NCI-H2196 (cell line): ENCODE measurements at regions not wholly inside any gene's neighbourhood (a gene's known extent, or its start where the extent isn't known, plus 50 kb on each side); places are given as distances from the start of the nearest gene placed in this dataset.
"Not testable (repeated sequence)": the region's sequence is repeated elsewhere in the genome, so short reads cannot be mapped to it uniquely, and the experiment has no call there.

Experiments
- DNase-seq: peaks from one replicate; lab custom pipeline; 2025; ENCODE audit not compliant: unreplicated experiment; lab: John Stamatoyannopoulos, UW

DNA sequence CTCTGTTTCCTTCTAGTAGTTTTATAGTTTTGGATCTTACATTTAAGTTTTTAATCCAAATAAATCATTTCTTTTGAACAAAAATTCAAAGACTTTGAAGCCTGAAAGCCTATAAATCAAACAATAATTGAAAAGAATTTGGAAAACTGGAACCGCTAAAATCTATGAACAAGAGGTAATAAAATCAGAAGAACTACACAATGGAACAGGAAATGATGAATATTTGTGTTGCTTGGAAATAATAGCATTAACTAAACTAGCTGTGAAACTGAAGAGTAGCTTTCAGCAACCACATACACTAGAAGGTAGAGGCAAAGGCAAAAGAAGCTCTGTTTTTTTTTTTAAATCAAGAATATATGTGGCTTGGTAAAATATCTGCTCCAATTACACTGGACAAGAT is 147.9 kb upstream of the ABI3BP start:
- no peak for DNase-seq

DNA sequence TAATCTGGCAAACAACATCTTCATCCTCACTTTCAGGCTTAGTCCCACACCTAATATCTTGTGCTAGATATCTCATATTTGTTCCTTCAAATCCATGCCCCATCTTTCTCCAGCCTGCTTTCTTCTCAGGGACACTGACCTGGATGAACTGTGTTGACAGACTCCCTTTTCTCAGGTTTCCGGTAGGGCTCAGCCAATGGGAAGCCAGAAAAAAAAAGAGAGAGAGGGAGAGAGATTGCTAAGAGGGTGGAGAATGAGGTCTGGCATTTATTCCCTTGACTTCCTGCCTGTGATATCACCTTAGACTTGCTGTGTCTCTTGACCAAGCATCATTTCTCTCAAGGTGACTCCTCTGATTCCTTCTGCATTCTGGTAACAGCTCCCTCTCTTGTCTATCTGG is 145.6 kb upstream of the ABI3BP start:
- DNase-seq, result no peak

DNA sequence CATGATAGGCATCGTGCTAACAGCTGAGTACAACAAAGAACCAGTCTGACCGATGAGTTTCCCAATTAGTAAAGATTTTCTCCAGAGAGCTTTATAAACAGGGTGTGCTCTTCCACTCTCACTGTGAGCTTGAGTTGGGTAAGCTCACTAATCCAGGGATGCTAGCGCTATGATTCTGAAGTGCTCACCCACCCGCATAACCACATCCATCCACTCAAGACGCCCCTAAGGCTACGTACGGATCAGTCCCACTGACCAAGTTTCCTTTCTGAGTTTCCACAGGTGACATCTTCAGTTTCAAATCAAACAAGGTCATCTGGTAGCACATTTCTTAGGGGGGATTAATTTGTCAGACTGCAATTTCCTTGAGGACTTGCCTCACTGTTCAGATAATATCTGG is 141.1 kb upstream of the ABI3BP start:
- DNase-seq, result no peak

DNA sequence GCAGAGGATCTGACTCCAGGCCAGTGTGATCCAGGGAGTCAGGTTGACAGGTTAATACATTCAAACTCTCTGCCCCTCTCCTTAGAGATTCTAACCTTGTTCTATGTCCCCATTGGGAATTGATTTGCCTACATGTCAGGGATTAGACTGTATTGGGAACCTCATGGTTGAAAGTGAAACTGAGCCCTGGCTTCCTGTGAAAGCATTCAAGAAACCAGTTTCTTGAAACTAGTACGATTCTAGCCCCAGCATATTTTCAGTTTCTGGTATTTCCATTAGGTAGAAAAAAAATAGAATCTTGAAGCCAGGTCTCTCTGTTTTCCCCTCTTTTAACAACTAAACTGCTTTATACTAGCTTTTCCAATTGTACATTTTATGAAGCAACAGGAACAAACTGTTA is 140.4 kb upstream of the ABI3BP start:
- DNase-seq, result no peak

DNA sequence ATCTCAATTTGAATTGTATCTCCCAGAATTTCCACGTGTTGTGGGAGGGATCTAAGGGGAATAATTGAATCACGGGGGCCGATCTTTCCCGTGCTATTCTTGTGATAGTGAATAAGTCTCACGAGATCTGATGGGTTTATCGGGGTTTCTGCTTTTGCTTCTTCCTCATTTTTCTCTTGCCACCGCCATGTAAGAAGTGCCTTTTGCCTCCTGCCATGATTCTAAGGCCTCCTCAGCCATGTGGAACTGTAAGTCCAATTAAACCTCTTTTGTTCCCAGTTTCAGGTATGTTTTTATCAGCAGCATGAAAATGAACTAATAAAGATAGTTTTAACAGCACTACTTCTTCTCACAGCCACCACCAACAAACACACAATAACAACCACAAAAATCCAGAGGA is 140.0 kb upstream of the ABI3BP start:
- DNase-seq, result not testable (repeated sequence)

DNA sequence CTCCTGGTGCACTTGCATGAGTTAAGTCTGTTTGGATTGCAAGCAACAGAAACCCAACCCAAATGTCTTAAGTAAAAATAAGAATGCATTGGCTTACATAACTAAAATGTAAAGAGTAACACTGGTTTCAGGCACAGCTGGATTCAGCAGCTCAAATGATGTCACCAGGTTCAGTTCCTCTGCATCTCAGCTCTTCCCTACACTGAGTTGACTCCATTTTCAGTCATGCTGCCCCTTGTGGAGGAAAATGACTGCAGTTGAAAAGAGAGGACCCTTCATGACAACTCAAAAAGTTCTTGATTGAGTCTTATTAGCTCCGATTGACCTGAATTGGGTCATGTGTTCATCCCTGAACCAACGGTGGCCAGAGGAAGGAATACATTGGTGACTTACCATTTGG is 138.5 kb upstream of the ABI3BP start:
- DNase-seq, result no peak

- DNase-seq, result no peak
Observed at GRCh38 chr3:101128786-101129185, 135.6 kb upstream of the ABI3BP start.

DNA sequence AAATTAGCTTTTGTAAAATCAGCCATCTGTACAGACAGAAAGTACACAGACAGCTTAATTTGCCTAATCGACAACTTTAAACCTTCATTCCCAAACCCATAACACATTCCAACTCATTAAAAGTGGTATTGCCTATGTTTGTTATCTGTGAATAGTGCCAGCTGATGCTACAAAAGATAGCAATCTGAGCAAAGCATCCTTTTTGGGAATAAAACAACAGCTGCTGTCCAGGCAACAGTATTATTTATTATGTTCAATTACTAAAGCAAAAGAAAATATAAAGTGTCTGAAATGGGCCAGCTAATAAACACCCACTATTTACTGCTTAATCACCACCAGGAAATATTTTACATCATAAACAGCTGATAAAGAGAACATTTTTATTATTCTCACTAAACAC is 134.8 kb upstream of the ABI3BP start:
- DNase-seq, result no peak

- DNase-seq, result no peak
Observed at GRCh38 chr3:101124125-101124524, 130.9 kb upstream of the ABI3BP start.

- DNase-seq, result no peak
Observed at GRCh38 chr3:101123081-101123480, 129.9 kb upstream of the ABI3BP start.

DNA sequence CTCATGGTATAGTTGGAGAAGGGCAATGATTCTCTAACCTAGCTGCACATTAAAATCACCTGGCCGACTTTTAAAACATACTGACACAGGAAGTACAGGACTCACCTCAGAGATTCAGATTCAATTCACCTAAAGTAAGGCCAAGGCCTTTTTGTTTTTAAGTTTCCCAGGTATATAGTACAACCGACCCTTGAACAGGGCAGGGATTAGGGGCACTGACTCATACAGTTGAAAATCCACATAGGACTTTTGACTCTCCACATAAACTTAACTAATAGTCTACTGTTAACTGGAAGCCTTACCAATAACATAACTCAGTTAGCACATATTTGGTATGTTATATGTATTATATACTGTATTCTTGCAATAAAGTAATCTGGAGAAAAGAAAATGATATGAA is 129.5 kb upstream of the ABI3BP start:
- no peak for DNase-seq

DNA sequence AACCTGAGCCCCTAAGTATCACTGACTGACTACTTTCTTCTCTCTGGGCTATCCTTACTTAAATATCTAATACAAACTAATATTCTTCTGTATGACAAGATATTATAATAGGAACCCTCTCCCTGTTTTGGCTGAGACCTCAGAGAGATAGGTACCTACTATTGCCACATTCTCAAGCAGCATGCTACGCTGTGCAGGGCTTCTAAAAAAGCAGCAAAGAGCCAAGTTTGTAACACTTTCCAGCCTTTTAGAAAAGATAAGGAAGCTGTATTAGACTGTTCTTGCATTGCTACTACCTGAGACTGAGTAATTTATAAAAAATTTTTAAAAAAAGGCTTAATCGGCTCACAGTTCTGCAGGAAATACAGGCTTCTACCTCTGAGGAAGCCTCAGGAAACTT is 126.8 kb upstream of the ABI3BP start:
- no peak for DNase-seq

- no peak for DNase-seq
Observed at GRCh38 chr3:101119535-101119934, 126.3 kb upstream of the ABI3BP start.

DNA sequence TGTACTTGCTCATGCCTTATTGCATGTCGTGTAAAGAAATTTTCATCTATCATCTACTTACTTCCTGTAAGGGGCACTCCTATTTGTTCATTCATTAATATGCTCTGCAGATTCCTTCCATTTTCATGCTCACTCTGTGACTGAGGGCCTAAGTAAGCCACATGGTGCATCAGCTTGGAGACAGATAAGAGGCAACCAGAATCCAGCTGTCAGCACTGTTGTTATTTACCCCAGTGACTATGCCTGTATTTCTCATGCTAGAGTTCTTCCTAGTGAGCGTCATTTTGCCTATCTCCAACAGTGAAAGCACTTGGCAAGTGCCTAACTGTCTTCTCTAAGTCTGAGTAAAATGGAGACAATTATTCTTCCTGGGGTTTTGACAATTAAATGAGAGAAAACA is 124.8 kb upstream of the ABI3BP start:
- DNase-seq, result no peak

DNA sequence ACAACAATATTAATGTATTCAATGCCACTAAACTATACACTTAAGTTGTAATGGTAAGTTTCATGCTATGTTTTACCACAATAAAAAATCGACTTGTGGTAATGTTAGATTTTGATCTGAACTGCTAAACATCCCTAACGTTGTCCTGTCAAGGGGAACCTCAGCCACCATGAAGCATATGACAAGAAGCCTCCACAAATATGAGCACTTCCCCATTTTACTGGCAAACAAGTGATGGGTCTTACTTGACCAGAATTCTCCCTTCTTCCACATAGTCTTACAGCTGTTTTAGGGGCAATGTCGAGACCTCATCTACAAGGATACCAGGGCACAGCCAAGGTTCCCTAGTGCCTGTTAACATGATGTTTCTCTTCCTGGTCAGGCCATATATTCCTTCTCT is 124.2 kb upstream of the ABI3BP start:
- no peak for DNase-seq

DNA sequence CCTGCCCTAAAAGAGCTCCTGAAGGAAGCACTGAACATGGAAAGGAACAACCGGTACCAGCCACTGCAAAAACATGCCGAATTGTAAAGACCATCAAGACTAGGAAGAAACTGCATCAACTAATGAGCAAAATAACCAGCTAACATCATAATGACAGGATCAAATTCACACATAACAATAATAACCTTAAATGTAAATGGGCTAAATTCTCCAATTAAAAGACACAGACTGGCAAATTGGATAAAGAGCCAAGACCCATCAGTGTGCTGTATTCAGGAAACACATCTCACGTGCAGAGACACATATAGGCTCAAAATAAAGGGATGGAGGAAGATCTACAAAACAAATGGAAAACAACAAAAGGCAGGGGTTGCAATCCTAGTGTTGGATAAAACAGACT is 117.1 kb upstream of the ABI3BP start:
- DNase-seq, result not testable (repeated sequence)

GRCh38 chr3:101104321-101104720 is 111.1 kb upstream of the ABI3BP start:
- no peak for DNase-seq

GRCh38 chr3:101102678-101103296 is 109.6 kb upstream of the ABI3BP start:
- DNase-seq, result no peak

- DNase-seq, result no peak
Observed at GRCh38 chr3:101100361-101101009, 107.3 kb upstream of the ABI3BP start.

DNA sequence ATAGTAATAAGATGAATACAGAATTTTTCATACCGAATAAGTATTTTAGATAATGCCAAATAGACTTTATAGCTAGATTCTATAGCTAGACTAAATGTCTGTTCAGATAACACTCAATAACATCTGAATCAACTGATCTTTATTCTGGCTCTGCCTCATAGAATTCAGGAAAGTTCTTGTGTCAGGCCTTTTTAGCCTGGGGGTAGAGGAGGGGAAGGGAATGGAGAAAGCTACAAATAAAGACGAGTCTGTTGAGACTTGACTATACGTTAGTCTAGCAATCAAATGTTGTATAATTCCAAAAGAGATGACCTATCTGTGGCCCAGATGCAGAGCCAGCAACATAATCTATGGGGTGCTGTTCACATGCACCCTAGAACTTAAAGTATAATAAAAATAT is 106.6 kb upstream of the ABI3BP start:
- no peak for DNase-seq

GRCh38 chr3:101096444-101096843 is 103.2 kb upstream of the ABI3BP start:
- no peak for DNase-seq

DNA sequence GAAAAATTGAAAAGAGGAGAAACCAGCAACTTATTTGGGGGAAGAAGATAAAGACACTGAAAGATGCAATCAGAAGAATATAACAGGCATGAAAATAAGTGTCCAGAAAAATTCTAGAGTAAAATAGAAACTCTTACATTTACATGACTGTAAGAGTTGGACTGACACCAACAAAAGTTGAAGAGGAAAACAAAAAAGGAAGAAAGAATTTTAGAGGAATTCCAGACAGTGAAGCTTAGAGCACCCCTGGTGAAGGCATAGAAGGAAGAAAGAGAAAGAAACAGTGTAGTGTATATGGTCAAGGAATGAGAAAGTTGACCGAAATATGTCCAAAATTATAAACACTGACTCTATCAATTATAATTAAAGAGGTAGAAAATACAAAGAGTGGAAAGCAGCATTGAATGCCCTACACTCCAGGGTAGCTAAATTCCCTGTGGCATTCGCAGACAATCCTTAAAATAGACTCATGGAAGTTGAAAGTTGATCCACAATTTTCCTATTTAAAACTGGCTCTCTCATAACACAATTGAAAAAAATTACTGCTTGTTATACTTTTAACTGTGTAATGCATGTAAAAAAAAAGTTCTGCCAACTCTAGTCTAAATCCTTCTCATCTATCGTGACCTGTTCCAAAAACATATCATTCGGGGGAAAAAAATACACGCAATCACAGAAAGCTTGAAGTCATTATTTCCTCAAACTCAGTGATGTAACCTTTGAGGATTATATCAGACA is 102.6 kb upstream of the ABI3BP start:
- no peak for DNase-seq
